ENCODE measurements at regions not wholly inside any gene's neighbourhood (a gene's known extent, or its start where the extent isn't known, plus 50 kb on each side); places are given as distances from the start of the nearest gene placed in this dataset.

DNA sequence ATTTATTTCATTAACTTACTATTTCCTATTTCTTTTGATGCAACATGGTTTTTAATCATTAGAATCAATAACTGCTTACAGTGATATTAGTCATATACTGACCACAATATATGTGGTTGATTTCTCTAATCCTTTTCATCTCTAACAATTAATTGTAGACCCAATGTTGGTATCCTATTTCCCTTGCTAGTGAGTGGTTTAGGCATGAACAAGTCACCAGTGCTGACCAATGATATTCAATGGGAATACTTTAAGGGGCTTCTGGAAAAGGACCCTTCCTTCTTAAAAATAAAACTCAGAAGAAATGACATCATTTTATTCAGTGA, 672.4 kb upstream of the GRAMD2B start:
- no peaks in the 10 kb centered on the region for H3K4me1 Mint-ChIP-seq (ENCODE audit: low read depth)
- H3K36me3 Mint-ChIP-seq (ENCODE audit: insufficient read depth): no peaks in the 10 kb centered on the region
- H3K9me3 Mint-ChIP-seq: peaks cover 13% of the 10 kb centered on the region
- ATAC-seq: no peak
- no peaks in the 10 kb centered on the region for H3K27me3 Mint-ChIP-seq (ENCODE audit: low read depth)
- H3K4me3 Mint-ChIP-seq: no peak overlapping the region
- DNase-seq: no peak

DNA sequence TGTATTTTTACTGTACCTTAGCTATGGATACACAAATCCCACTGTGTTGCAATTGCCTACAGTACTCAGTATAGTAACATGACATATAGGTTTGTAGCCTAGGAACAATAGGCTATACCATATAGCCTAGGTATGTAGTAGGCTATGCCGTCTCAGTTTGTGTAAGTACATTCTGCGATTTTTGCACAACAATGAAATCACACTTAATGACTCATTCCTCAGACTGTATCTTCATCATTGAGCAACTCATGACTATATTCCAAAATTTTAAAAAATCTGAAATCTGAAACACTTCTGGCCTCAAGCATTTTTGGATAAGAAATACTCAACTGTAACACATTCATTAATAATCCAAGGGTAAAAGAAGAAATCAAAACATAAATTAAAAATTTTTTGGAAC, 666.8 kb upstream of the GRAMD2B start:
- no peaks in the 10 kb centered on the region for H3K4me1 Mint-ChIP-seq (ENCODE audit: low read depth)
- no peak overlapping the region for H3K4me3 Mint-ChIP-seq
- DNase-seq (no peak), ATAC-seq (no peak)
- peaks cover 4% of the 10 kb centered on the region for H3K9me3 Mint-ChIP-seq
- no peaks in the 10 kb centered on the region for H3K36me3 Mint-ChIP-seq (ENCODE audit: insufficient read depth)
- no peaks in the 10 kb centered on the region for H3K27me3 Mint-ChIP-seq (ENCODE audit: low read depth)

DNA sequence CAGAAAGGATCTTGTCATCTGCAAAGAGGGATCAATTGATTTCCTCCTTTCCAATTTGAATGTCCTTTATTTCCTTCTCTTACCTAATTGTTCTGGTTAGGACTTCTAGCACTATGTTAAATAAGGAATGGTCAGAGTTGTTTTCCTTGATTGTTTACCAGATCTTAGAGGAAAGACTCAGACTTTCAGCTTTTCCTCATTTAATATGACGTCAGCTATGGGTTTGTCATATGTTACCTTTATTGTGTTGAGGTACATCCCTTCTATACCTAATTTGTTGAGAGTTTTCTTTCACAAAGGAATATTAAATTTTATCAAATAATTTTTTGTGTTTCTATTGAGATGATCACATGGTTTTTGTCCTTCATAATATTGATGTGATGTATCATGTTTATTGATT, 656.5 kb upstream of the GRAMD2B start:
- no peak for DNase-seq
- H3K36me3 Mint-ChIP-seq (ENCODE audit: insufficient read depth): no peaks in the 10 kb centered on the region
- peaks cover 17% of the 10 kb centered on the region for H3K9me3 Mint-ChIP-seq
- no peak overlapping the region for H3K4me3 Mint-ChIP-seq
- ATAC-seq: no peak
- no peaks in the 10 kb centered on the region for H3K4me1 Mint-ChIP-seq (ENCODE audit: low read depth)
- H3K27me3 Mint-ChIP-seq (ENCODE audit: low read depth): no peaks in the 10 kb centered on the region

DNA sequence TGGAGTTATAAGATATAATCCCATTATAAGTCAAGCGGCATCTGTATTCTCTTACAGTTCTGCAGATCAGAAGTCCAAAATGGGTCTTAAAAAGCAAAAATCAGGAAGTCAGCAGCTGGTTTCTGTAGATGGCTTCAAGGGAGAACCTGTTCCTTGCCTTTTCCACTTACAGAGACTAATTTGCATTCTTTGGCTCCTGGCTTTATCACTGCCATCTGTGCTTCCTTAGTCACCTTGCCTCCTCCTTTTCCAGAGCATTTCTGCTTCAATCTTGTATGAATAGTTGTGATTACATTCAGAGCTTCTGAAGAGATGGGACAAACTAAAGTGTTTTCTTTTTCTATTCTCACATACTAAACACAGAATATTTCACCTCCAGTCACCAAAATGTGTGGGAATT, 647.3 kb upstream of the GRAMD2B start:
- no peak overlapping the region for H3K4me3 Mint-ChIP-seq
- no peaks in the 10 kb centered on the region for H3K4me1 Mint-ChIP-seq (ENCODE audit: low read depth)
- no peaks in the 10 kb centered on the region for H3K27me3 Mint-ChIP-seq (ENCODE audit: low read depth)
- DNase-seq (no peak), ATAC-seq (no peak)
- peaks cover 8% of the 10 kb centered on the region for H3K9me3 Mint-ChIP-seq
- no peaks in the 10 kb centered on the region for H3K36me3 Mint-ChIP-seq (ENCODE audit: insufficient read depth)

DNA sequence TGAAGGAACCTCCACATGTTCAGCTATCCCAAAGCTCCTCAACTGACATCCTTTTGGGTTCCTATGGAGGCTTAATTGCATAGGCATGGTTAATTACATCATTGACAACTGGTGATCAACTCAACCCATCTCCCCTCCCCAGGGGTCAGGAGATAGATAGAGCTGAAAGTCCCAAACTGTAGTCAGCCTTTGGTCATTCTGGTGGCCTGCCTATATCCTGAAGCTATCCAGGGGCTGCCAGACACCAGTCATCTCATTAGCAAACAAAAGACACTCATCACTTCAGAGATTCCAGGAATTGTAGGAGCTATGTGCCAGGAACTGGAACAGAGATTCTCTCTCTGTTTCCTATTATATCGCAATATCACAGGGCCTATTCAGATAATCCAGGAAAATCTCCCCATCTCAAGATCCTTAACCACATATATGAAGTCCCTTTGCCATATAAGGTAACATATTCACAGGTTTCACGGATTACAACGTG, 646.5 kb upstream of the GRAMD2B start:
- DNase-seq (no peak), ATAC-seq (no peak)
- H3K27me3 Mint-ChIP-seq (ENCODE audit: low read depth): no peaks in the 10 kb centered on the region
- peaks cover 6% of the 10 kb centered on the region for H3K9me3 Mint-ChIP-seq
- no peak overlapping the region for H3K4me3 Mint-ChIP-seq
- no peaks in the 10 kb centered on the region for H3K36me3 Mint-ChIP-seq (ENCODE audit: insufficient read depth)
- H3K4me1 Mint-ChIP-seq (ENCODE audit: low read depth): no peaks in the 10 kb centered on the region

DNA sequence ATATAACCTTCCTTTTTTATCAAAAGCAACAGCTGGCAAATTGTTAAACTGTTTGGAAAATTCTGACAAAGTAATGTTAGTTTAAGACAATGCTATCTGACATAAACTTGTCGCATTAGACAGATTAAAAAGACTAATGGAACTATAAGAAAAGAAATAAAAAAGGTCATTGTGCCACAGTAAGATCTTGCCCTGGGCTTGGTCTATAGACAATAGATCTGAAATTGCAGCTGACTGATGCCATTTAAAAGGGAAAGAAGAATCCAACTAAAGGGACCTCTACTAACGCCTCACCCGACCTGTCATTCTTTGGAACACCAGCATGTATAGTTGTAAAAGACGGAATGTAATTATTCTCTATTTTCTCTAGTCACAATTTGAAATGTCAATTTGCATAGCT, 644.4 kb upstream of the GRAMD2B start:
- H3K4me3 Mint-ChIP-seq: no peak overlapping the region
- H3K9me3 Mint-ChIP-seq: peaks cover 6% of the 10 kb centered on the region
- H3K36me3 Mint-ChIP-seq (ENCODE audit: insufficient read depth): no peaks in the 10 kb centered on the region
- no peaks in the 10 kb centered on the region for H3K4me1 Mint-ChIP-seq (ENCODE audit: low read depth)
- DNase-seq (no peak), ATAC-seq (no peak)
- H3K27me3 Mint-ChIP-seq (ENCODE audit: low read depth): no peaks in the 10 kb centered on the region

DNA sequence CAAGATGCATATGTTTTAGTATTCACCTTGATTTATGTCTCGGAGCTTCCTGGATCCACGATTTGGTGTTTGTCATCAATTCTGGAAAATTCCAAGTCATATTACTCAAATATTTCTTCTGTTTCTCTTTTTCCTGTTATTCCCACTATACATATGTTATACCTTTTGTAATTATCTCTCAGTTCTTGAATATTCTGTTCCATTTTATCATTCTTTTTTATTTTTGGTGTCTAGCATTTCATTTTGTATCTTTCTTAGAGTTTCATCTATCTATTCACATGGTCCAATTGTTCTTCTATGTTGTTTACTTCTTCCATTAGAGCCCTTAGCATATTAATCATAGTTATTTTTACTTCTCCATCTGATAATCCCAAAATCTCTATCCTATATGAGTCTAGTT, 637.8 kb upstream of the GRAMD2B start:
- ATAC-seq: no peak
- no peaks in the 10 kb centered on the region for H3K4me1 Mint-ChIP-seq (ENCODE audit: low read depth)
- H3K27me3 Mint-ChIP-seq (ENCODE audit: low read depth): no peaks in the 10 kb centered on the region
- DNase-seq: no peak
- H3K36me3 Mint-ChIP-seq (ENCODE audit: insufficient read depth): no peaks in the 10 kb centered on the region
- H3K4me3 Mint-ChIP-seq: no peak overlapping the region
- peaks cover 6% of the 10 kb centered on the region for H3K9me3 Mint-ChIP-seq

DNA sequence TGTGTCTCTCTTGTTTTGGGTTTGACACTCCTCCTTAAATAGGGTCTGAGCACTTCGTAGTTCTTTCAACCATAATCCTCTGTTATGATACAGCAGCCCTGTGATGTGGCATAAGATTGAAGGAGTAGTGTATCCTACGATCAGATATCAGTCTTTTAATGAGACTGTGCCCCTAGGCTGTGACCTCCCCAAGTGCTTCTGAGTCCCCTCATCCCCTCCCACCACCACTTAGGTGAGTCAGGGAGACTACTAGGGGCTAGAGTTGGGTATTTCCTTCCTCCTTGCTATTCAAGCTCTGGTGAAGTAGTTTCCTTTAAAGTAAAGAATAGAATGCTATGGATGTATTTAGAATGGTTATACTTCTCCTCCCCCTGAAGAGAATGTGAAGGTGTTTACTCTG, 637.2 kb upstream of the GRAMD2B start:
- Mint-ChIP-seq H3K4me1 (ENCODE audit: low read depth) (no peaks in the 10 kb centered on the region), H3K9me3 (peaks cover 6% of the 10 kb centered on the region), H3K4me3 (no peak overlapping the region), H3K36me3 (ENCODE audit: insufficient read depth) (no peaks in the 10 kb centered on the region), H3K27me3 (ENCODE audit: low read depth) (no peaks in the 10 kb centered on the region)
- ATAC-seq (no peak), DNase-seq (no peak)

DNA sequence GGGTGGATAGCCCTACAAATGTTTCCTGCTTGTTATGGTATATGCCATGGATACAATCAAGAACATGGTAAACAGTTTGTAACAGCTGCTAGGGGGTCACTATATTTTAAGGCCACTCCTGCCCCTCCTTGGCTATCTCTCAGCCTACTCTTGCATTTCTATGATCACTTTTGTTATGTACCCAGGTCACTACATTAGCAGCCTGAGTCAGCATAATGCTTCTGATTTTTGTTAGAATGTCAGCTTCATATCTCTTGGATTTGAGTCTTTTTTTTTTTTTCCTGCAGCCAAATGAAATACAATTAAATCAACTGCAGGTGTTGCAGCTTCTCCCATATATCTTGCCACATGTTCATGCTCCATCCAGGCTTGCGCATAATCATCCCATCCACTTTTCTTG, 629.7 kb upstream of the GRAMD2B start:
- no peak for ATAC-seq
- peaks cover 12% of the 10 kb centered on the region for H3K9me3 Mint-ChIP-seq

DNA sequence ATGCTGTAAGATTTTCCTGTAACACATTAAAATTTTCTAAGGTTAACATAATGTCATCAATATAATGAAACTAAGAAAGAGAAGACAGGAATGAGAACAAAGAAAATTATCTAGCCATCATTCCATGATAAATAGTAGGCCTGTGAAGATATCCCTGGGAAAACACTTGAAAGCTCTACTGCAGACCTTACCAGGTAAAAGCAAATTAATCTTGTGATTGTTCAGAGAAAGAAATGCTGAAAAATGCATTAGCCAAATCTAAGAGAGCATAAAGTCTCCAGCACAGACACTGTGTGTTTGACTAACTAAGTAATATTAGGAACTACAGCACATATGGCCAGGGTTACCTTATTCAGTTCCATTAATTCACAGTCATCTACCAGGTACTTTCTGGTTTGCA, 628.3 kb upstream of the GRAMD2B start:
- Mint-ChIP-seq H3K4me1 (ENCODE audit: low read depth) (no peaks in the 10 kb centered on the region), H3K36me3 (ENCODE audit: insufficient read depth) (no peaks in the 10 kb centered on the region), H3K4me3 (no peak overlapping the region), H3K27me3 (ENCODE audit: low read depth) (no peaks in the 10 kb centered on the region), H3K9me3 (peaks cover 16% of the 10 kb centered on the region)
- ATAC-seq: no peak
- no peak for DNase-seq

More for the DNA sequence above, 629.7 kb upstream of the GRAMD2B start:
- H3K4me3 Mint-ChIP-seq: no peak overlapping the region
- H3K27me3 Mint-ChIP-seq (ENCODE audit: low read depth): no peaks in the 10 kb centered on the region
- H3K36me3 Mint-ChIP-seq (ENCODE audit: insufficient read depth): no peaks in the 10 kb centered on the region
- no peaks in the 10 kb centered on the region for H3K4me1 Mint-ChIP-seq (ENCODE audit: low read depth)
- DNase-seq: no peak

DNA sequence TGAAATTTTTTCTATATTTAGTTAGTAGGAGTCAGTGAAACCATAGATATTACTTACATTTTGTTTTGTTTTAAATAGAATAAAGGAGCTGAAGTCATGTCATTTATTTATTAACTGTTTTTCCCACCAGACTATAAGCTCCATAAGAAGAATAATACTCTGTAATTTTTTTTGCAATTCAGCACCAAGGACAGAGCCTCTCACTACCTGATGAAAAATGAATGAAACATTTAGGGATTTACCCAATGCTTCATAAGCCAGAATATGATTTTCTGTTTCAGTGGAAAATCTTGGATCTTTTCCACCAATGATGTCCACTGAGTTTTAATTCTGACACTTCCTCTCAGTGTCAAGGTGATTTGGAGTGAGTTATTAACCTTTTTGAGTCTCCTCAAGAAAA, 624.9 kb upstream of the GRAMD2B start:
- Mint-ChIP-seq H3K4me1 (ENCODE audit: low read depth) (no peaks in the 10 kb centered on the region), H3K27me3 (ENCODE audit: low read depth) (no peaks in the 10 kb centered on the region), H3K9me3 (peaks cover 11% of the 10 kb centered on the region), H3K36me3 (ENCODE audit: insufficient read depth) (no peaks in the 10 kb centered on the region), H3K4me3 (no peak overlapping the region)
- no peak for DNase-seq
- no peak for ATAC-seq

DNA sequence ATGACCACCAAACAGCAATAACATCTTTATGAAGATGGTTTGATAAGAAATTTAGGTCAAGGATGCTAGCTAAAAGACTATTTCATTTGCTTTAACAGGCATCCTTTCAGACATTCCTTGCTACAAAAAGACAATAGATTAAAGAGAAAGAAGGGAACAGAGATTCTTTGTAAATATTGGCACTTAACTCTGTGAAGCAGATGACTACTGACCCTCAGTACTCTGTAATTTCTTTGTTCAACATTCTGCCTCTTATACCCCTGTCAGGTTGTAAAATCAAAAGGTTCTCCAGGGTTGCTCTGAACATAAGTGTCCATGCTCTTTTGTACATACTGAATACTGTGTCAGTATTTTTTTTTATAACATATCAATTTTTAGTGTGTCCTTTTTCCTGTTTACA, 610.6 kb upstream of the GRAMD2B start:
- H3K36me3 Mint-ChIP-seq (ENCODE audit: insufficient read depth): no peaks in the 10 kb centered on the region
- ATAC-seq (no peak), DNase-seq (no peak)
- no peak overlapping the region for H3K4me3 Mint-ChIP-seq
- no peaks in the 10 kb centered on the region for H3K4me1 Mint-ChIP-seq (ENCODE audit: low read depth)
- H3K9me3 Mint-ChIP-seq: peaks cover 3% of the 10 kb centered on the region
- H3K27me3 Mint-ChIP-seq (ENCODE audit: low read depth): no peaks in the 10 kb centered on the region

DNA sequence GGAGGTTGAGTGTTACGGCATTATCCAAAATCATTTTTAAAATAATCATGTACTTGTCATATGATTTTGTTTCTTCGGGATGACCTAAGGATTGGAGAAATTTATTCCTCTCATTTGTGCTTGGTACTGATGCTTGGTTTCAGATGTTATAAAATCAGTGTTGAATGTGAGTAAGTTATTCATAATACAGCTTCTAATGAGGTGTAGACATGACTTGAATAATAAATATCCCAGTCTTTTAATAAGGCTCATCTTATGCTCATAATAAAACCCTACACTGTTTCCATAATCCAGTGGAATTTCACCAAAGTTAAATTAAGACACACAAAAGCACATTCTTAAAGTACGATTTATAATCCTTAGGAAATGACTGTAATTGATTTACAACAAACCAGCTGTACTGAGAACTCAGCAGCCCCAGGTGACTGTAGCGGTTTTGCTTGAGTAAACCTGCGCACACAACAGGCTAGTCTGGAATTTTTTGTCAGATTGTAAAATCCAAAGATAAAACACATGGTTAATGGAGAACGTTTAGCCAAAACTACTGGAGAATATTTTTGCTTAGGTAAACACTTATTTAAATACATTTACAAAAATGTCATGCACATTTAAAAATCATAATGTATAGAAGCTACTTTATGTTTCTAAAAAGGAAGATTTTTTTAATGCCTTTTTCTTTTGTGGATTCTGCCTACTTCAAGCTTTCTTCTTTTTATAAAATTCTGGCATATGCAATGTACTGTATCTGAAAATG, 609.8 kb upstream of the GRAMD2B start:
- H3K4me1 Mint-ChIP-seq (ENCODE audit: low read depth): no peaks in the 10 kb centered on the region
- no peak for DNase-seq
- no peak overlapping the region for H3K4me3 Mint-ChIP-seq
- no peaks in the 10 kb centered on the region for H3K27me3 Mint-ChIP-seq (ENCODE audit: low read depth)
- peaks cover 3% of the 10 kb centered on the region for H3K9me3 Mint-ChIP-seq
- ATAC-seq: no peak
- no peaks in the 10 kb centered on the region for H3K36me3 Mint-ChIP-seq (ENCODE audit: insufficient read depth)

DNA sequence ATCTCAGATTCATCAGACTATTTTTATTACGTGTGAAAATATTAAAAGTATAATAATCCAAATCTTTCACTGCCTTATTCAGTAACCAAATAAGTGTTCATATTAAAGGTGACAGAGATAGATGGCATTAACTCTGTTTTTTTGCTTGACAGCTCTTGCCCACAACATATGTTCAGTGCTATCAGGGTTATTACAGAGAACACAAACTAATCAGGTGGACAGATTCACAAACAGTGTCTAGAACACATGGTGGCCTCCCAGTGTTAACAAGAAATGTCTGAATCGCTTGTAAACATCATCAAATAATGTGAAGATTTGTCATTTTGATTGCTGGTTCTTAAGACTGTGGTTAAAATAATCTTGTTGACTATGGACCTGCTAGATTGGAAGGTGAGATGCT, 609.1 kb upstream of the GRAMD2B start:
- Mint-ChIP-seq H3K4me1 (ENCODE audit: low read depth) (no peaks in the 10 kb centered on the region), H3K4me3 (no peak overlapping the region), H3K9me3 (peaks cover 3% of the 10 kb centered on the region), H3K36me3 (ENCODE audit: insufficient read depth) (no peaks in the 10 kb centered on the region), H3K27me3 (ENCODE audit: low read depth) (no peaks in the 10 kb centered on the region)
- DNase-seq (no peak), ATAC-seq (no peak)

DNA sequence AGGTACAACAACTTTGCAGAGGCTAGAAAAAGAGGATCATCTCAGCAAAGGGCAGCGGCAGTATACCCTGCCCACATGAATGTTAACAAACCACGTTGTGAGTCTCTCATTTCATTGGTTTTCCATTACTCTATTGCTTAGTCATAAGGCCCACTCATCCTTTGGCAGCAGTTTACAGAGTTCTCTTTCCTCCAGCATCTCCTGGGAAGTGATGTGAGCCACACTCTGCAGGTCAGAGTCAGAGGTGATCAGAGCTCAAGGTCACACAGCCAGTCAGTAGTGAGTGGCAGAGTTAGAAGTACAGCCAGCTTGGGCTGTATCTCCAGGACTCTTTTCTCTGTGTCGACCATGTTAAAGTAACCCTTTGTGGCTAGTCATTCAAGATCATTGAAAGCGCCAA, 599.6 kb upstream of the GRAMD2B start:
- ATAC-seq (no peak), DNase-seq (no peak)
- no peaks in the 10 kb centered on the region for H3K27me3 Mint-ChIP-seq (ENCODE audit: low read depth)
- H3K4me3 Mint-ChIP-seq: no peak overlapping the region
- peaks cover 16% of the 10 kb centered on the region for H3K9me3 Mint-ChIP-seq
- H3K4me1 Mint-ChIP-seq (ENCODE audit: low read depth): no peaks in the 10 kb centered on the region
- H3K36me3 Mint-ChIP-seq (ENCODE audit: insufficient read depth): no peaks in the 10 kb centered on the region

DNA sequence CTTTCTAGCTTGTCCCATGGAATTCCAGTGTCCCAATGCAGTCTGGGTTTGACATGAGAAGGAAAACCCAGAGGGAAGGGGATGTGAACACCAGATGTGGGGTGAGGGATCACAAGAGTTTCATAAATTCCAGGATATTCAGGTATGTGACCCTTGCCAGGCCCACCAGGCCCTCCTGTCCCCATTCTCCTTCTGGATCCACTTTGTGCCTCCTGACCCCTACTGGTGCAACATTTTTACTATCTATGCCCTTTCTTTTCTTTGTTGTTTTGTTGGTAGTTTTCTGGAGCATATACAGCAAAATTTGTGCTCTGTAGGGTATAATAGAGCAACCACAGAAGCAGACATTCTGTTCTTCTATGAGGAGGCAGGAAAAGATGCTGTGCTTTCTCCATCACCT, 597.0 kb upstream of the GRAMD2B start:
- H3K4me1 Mint-ChIP-seq (ENCODE audit: low read depth): no peaks in the 10 kb centered on the region
- ATAC-seq: no peak
- H3K27me3 Mint-ChIP-seq (ENCODE audit: low read depth): no peaks in the 10 kb centered on the region
- no peak for DNase-seq
- no peaks in the 10 kb centered on the region for H3K36me3 Mint-ChIP-seq (ENCODE audit: insufficient read depth)
- H3K4me3 Mint-ChIP-seq: no peak overlapping the region
- H3K9me3 Mint-ChIP-seq: peaks cover 22% of the 10 kb centered on the region
